ENCODE measurements at regions not wholly inside any gene's neighbourhood (a gene's known extent, or its start where the extent isn't known, plus 50 kb on each side); places are given as distances from the start of the nearest gene placed in this dataset.
"Not testable (repeated sequence)": the region's sequence is repeated elsewhere in the genome, so short reads cannot be mapped to it uniquely, and the experiment has no call there.

DNA sequence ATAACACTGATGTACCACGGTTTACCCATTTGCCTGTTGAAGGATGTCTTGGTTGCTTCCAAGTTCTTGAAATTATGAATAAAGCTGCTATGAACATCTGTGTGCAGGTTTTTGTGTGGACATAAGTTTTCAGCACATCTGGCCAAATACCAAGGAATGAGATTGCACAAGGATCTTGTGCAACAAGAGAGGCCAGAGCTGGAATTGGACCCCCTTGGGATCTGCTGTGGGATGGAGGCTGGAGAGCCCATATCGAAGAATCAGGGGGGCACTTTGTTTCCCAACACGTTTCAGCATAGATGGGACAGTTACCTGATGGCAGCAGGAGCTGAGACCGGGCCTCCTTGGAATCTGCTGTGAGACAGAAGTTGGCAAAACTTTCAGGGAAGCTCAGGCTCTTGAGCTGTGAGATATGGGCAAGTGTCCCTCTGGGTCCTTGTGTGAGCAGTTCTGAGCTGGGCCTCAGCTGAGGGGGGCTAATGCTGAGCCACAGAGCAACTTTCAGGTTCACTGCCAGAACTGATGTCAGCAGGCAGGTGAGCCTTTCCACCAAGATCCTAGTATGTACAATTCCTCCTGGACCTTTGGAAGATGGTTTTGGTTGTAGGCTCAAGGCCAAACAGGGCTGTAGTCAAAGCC is 115.2 kb upstream of the RAB18 start:
- peak; percentile 21 for DNase-seq (ENCODE audit: low spot score)

DNA sequence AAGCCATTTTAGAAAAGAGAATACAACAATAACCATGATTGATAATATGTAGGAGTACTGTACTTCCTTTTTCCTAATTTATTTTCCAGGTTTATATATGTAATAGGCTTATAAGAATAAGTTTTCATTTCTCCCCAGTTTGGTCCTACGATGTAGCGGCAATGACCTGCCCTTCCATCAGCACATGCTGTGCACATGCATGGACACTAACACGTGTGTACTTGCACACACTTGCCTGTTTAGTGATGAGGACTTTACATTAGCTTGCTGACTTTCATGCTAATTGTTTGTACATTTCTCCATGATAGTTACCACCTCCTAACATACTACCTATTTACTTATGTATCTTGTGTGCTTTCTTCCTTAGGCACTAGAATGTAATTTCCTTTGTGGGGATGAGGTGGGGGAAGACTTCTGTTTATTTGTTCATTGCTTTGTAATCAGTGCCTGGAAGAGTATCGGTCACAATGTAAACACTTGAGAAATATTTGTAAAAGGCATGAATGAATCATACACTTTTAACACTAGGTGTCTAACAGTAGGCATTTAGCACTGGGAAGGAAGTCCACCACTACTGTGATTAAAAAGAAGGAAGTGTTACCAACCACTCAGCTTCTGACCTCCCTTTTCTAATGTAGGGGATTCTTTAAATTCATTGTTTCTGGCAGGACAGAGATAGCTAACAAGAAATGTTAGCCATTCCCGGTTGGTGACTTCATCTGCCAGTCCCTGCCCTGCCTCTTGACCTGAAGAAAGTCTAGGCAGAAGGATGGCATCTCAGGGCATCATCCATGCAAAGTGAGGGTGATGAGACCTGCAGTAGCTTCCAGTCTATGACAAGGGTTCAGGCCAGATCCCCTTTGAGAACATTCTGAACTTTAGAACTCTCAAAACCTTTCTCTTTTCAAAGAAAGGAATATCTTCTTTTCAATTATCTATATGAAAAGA is 120.2 kb upstream of the RAB18 start:
- no peak for DNase-seq (ENCODE audit: low spot score)

- DNase-seq (ENCODE audit: low spot score): no peak
Measured at GRCh38 chr10:27382176-27382575, 121.9 kb upstream of the RAB18 start.

DNA sequence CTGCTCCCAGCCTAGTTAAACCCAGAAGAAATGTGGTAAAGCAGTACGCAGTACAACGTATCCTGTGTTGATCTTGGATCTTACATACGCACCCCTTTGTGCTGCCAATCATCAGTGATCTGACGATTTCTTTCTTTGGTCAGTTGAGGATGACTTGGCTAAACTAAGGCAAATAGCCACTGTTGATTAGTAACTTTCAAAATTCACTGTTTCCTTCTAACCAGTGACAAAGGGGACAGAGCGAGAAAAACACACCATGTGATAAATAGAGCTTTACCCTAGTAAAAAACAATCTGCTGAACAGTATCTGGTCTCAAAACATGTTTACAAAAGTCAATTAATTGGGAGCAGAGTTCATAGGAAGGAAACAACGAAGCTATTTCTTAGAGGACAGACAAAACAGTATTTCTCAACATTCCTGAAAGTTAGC is 123.2 kb upstream of the RAB18 start:
- DNase-seq (ENCODE audit: low spot score): no peak

GRCh38 chr10:27379041-27379440 is 125.1 kb upstream of the RAB18 start:
- not testable (repeated sequence) for DNase-seq (ENCODE audit: low spot score)

DNA sequence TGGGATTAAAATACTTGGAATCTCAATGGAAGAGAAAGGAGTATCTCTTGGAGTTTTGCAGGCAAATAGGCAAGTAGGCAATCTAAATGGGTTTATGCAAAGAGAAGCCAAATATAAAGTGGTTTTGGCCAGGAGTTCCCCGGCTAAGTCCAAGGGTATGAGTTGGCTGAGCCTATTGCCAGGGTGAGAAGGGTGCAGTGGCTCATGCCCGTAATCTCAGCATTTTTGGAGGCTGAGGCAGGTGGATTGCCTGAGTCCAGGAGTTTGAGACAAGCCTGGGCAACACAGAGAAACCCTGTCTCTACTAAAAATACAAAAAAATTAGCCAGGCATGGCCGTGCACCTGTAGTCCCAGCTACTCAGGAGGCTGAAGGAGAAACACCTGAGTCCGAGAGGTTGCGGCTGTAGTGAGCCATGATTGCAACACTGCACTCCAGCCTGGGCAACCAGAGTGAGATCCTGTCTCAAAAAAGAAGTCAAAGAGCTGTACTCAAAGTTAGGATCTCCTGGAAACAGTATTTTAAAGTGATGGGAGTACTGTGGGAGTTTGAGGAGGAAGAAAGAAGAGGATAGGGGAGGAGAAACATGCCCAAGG is 130.4 kb upstream of the RAB18 start:
- DNase-seq (ENCODE audit: low spot score): no peak

- DNase-seq (ENCODE audit: low spot score): no peak
Measured at GRCh38 chr10:27372095-27372494, 131.5 kb upstream of the ACBD5 start.

- DNase-seq (ENCODE audit: low spot score): not testable (repeated sequence)
Measured at GRCh38 chr10:27371375-27371774, 130.8 kb upstream of the ACBD5 start.

GRCh38 chr10:27369880-27370279 is 129.3 kb upstream of the ACBD5 start:
- peak; percentile 34 for DNase-seq (ENCODE audit: low spot score)

GRCh38 chr10:27368706-27369105 is 128.1 kb upstream of the ACBD5 start:
- DNase-seq (ENCODE audit: low spot score): no peak

GRCh38 chr10:27366769-27367168 is 126.2 kb upstream of the ACBD5 start:
- DNase-seq (ENCODE audit: low spot score): no peak

GRCh38 chr10:27364028-27364427 is 123.4 kb upstream of the ACBD5 start:
- no peak for DNase-seq (ENCODE audit: low spot score)

GRCh38 chr10:27360581-27361172 is 120.1 kb upstream of the ACBD5 start:
- peak; percentile 43 for DNase-seq (ENCODE audit: low spot score)

DNA sequence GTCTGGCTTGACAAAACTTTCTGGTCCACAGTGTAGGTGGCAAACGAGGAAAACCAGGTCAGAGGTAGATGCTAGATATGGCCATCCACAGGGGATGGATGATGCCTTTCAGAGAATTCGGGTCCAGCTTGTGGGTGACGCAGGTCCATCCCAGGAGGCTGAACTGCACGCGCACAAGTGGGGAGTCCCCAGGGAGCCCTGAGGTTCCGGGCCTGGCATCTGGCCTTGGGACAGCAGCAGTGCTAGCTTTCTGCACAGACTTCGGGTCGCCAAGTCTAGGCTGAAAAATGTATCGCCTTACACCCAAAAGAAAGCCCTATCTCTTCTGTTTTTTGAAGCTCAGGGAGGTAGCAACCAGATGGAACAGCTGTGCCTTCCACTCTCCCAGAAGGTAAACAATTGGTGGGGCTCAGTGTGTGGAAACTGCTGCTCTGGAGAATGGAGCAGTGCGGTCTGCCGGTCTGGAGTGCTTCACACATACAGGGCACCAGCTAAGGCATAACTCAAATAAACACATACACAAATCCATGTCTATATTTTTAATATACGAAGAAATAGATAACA is 119.3 kb upstream of the ACBD5 start:
- no peak for DNase-seq (ENCODE audit: low spot score)

DNA sequence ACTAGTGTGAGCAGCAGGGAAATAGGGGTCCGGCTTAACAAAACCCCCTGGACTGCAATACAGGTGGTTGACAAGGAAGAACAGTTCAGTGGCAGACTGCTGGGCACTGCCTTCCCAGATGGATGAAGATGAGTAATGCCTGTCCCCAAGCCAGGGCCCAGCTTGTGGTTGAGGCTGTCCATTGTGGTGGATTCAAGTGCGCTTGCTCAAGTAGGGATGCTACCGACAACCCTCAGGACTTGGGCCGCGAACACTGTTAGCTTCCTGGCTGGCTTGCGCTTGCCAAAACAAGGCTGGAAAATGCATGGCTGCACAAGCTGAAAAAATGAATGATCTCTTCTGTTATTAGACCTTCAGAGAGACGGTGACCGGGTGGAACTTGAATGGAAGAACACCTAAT is 116.1 kb upstream of the ACBD5 start:
- DNase-seq (ENCODE audit: low spot score): no peak

- DNase-seq (ENCODE audit: low spot score): no peak
Measured at GRCh38 chr10:27355918-27356573, 115.4 kb upstream of the ACBD5 start.

DNA sequence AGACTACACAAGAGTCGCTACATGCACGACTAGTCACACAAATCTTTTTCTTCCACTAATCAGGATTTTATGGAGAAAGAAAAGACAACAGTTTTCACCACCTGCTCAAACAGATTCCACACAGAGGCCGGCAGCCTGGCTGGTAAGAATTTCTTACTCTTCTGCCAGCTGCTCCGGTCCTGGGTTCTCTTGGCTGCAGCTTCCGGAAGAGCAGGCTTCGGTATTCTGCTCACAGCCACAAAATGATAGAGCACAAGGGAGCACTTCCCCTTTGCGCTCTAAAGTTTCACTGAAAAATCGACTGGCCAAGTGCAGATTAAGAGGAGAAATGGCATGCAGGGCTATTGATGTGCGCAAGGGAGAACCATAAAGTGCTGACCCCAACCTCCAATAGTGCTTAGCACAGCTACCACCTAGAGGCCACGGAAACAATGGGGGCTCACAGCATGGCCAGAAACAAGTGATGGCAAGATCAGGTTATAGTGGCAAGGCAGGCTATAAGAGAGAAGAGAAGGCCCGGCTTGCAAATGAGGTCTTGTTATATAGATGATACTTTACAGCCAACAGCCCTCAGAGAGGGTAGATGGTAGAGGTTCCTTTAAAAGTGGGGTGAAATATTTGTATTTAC is 114.2 kb upstream of the ACBD5 start:
- DNase-seq (ENCODE audit: low spot score): not testable (repeated sequence)

DNA sequence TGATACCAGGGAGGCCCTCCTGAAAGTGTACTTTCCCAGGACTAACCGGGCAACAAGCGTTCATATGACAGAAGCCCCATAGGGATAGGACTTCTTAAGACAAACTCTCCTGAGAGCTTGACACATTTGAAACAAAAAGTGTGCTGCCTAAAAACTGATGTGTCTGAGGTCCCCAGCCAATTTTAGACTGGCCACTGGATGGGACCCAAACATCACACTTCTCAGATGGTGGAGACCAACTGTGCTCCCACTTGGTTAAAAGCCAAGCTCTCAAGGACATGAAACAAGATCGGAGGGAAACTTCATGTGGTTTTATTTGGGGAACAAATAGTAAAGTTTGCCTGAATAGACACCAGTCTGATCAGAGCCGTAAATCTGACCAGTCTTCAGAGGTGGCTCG is 113.5 kb upstream of the ACBD5 start:
- DNase-seq (ENCODE audit: low spot score): not testable (repeated sequence)

DNA sequence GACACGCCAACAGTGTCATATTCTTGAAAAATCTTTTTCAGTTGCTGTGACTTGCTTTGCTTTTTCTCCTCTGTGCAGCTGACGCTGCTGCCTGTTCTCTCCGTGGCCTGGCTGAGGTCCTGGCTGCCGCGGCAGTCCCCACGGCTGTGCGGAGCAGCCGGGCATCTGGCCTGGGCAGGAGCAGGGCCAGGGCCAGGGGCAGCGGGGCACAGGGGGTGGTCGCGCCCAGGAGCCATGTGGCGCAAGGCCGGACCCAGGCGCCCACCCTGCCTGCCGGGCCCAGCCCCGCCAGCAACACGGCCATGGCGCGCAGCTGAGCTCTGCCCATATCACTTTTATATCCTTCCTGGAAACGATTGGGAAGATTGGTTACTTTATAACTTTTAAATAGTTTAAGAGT is 109.4 kb upstream of the ACBD5 start:
- no peak for DNase-seq (ENCODE audit: low spot score)

- DNase-seq (ENCODE audit: low spot score): not testable (repeated sequence)
Measured at GRCh38 chr10:27347827-27348207, 107.2 kb upstream of the ACBD5 start.

GRCh38 chr10:27345455-27345920 is 104.9 kb upstream of the ACBD5 start:
- DNase-seq (ENCODE audit: low spot score): no peak
